K562 (cell line): ENCODE measurements at regions not wholly inside any gene's neighbourhood (a gene's known extent, or its start where the extent isn't known, plus 50 kb on each side); places are given as distances from the start of the nearest gene placed in this dataset.

Experiments
- CHD7 ChIP-seq: fragments of 200-600 bp; sonication (generic); IDR thresholded peaks from one replicate; pipeline ENCODE4 v1.6.1; 2012; ENCODE audit warnings: mild to moderate bottlenecking, low read depth, low read length, inconsistent platforms
- HMG20B ChIP-seq: fragments of 250-450 bp; sonication (Bioruptor Pico); IDR thresholded peaks from 2 replicates; pipeline ENCODE4 v1.5.0; 2021; ENCODE audit warnings: mild to moderate bottlenecking
- POLR2AphosphoS5 ChIP-seq: IDR thresholded peaks from 2 replicates; pipeline ENCODE4 v1.6.1; 2011; ENCODE audit warnings: mild to moderate bottlenecking, low read depth, low read length, moderate library complexity; ENCODE audit not compliant: control insufficient read depth, insufficient read depth

DNA sequence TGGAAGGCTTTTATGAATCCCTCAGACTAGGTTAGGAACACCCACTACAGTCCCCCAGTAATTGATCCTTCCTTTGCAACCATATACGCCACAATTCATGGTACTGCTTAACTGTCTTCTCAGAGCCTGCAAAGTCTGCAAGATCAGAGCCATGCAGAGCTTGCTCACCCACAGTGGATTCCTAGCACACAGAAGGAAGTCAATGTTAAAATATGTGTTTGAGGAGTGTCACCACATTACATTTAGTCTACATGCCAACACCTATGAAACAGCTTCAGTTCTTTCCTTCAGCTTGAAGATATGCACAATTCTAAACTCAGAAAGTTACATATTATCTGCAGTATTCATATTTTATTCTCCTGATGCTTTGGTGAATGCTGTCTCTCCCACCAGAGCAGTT is 138.5 kb downstream of the NDUFA12 start (continued):
- TF ChIP-seq CHD7 (no peak), HMG20B (no peak), POLR2AphosphoS5 (no peak)
